T-helper 1 cell treated with Interleukin-12 subunit alpha and Interleukin-12 subunit beta and Interleukin-4 antibody, amounts not matched to agents 30 ng/mL and 1 ng/mL, for 36 hours (primary cell): ENCODE measurements at regions not wholly inside any gene's neighbourhood (a gene's known extent, or its start where the extent isn't known, plus 50 kb on each side); places are given as distances from the start of the nearest gene placed in this dataset.

Experiments used
- intact Hi-C: fragments of 100-400 bp; cut with micrococcal nuclease; formaldehyde crosslinking; loops from one replicate; pipeline ENCODE4 v1.15.1; 2024

GRCh38 chr5:113794981-113795380 lies 281.5 kb downstream of the YTHDC2 start:
- intact Hi-C loops = no loop called here

- intact Hi-C loops = no loop called here
Measured at GRCh38 chr5:113800686-113801085, 287.2 kb downstream of the YTHDC2 start.

- intact Hi-C loops = no loop called here
Measured at GRCh38 chr5:113804264-113804663, 290.8 kb downstream of the YTHDC2 start.

- intact Hi-C loops = no loop called here
Measured at GRCh38 chr5:113804943-113805342, 291.4 kb downstream of the YTHDC2 start.

- intact Hi-C loops = no loop called here
Measured at GRCh38 chr5:113806250-113806649, 292.8 kb downstream of the YTHDC2 start.

GRCh38 chr5:113806904-113807303 lies 293.4 kb downstream of the YTHDC2 start:
- intact Hi-C loops = no loop called here

- intact Hi-C loops = no loop called here
Measured at GRCh38 chr5:113807427-113807991, 294.0 kb downstream of the YTHDC2 start.

GRCh38 chr5:113808956-113809355 lies 295.5 kb downstream of the YTHDC2 start:
- intact Hi-C loops = no loop called here

GRCh38 chr5:113809626-113810025 lies 296.1 kb downstream of the YTHDC2 start:
- intact Hi-C loops = no loop called here

GRCh38 chr5:113813466-113813865 lies 300.0 kb downstream of the YTHDC2 start:
- intact Hi-C loops = no loop called here

- intact Hi-C loops = no loop called here
Measured at GRCh38 chr5:113817683-113818082, 304.2 kb downstream of the YTHDC2 start.

GRCh38 chr5:113823696-113824095 lies 310.2 kb downstream of the YTHDC2 start:
- intact Hi-C loops = no loop called here

GRCh38 chr5:113824307-113824706 lies 310.8 kb downstream of the YTHDC2 start:
- intact Hi-C loops = no loop called here

- intact Hi-C loops = no loop called here
Measured at GRCh38 chr5:113825176-113825575, 311.7 kb downstream of the YTHDC2 start.

GRCh38 chr5:113846941-113847340 lies 333.4 kb downstream of the YTHDC2 start:
- intact Hi-C loops = no loop called here

- intact Hi-C loops = no loop called here
Measured at GRCh38 chr5:113864437-113864836, 350.9 kb downstream of the YTHDC2 start.

- intact Hi-C loops = no loop called here
Measured at GRCh38 chr5:113866763-113867162, 353.3 kb downstream of the YTHDC2 start.

GRCh38 chr5:113869611-113870010 lies 356.1 kb downstream of the YTHDC2 start:
- intact Hi-C loops = no loop called here

- intact Hi-C loops = no loop called here
Measured at GRCh38 chr5:113871972-113872371, 358.5 kb downstream of the YTHDC2 start.

- intact Hi-C loops = no loop called here
Measured at GRCh38 chr5:113875096-113875495, 361.6 kb downstream of the YTHDC2 start.

GRCh38 chr5:113891491-113891890 lies 378.0 kb downstream of the YTHDC2 start:
- intact Hi-C loops = no loop called here

- intact Hi-C loops = no loop called here
Measured at GRCh38 chr5:113896789-113897188, 383.3 kb downstream of the YTHDC2 start.

- intact Hi-C loops = no loop called here
Measured at GRCh38 chr5:113897748-113898147, 384.3 kb downstream of the YTHDC2 start.

- intact Hi-C loops = no loop called here
Measured at GRCh38 chr5:113900141-113900540, 386.6 kb downstream of the YTHDC2 start.
